WERI-Rb-1 (cell line): ENCODE measurements at regions not wholly inside any gene's neighbourhood (a gene's known extent, or its start where the extent isn't known, plus 50 kb on each side); places are given as distances from the start of the nearest gene placed in this dataset.

Source experiments
- DNase-seq: peaks from one replicate; pipeline ENCODE4 v3.0.0-alpha.2; 2020
- H3K27ac ChIP-seq: fragments of 250-450 bp; sonication (Bioruptor Pico); 2 replicates; pipeline ENCODE4 v1.5.1; 2020; ENCODE audit warnings: mild to moderate bottlenecking, moderate library complexity
- H3K27me3 ChIP-seq: fragments of 250-450 bp; sonication (Bioruptor Pico); 2 replicates; pipeline ENCODE4 v1.5.1; 2021; ENCODE audit warnings: mild to moderate bottlenecking, low read depth, moderate library complexity; ENCODE audit not compliant: insufficient read depth, severe bottlenecking
- H3K36me3 ChIP-seq: fragments of 250-450 bp; sonication (Bioruptor Pico); 2 replicates; pipeline ENCODE4 v1.5.1; 2020; ENCODE audit warnings: mild to moderate bottlenecking, moderate library complexity
- H3K4me3 ChIP-seq: 2 replicates; pipeline ENCODE4 v1.5.1; 2011; ENCODE audit warnings: low read depth, mild to moderate bottlenecking, control low read depth, low read length
- H3K9me3 ChIP-seq: fragments of 250-450 bp; sonication (Bioruptor Pico); 2 replicates; pipeline ENCODE4 v1.5.1; 2021; ENCODE audit warnings: mild to moderate bottlenecking, moderate library complexity; ENCODE audit not compliant: severe bottlenecking
- CTCF ChIP-seq: IDR thresholded peaks from 2 replicates; pipeline ENCODE4 v1.5.1; 2011; ENCODE audit warnings: low read depth, mild to moderate bottlenecking, control low read depth, inconsistent platforms, low read length

- Histone ChIP-seq H3K27me3 (peaks cover 4% of the 10 kb centered on the region), H3K36me3 (no peaks in the 10 kb centered on the region), H3K27ac (no peak overlapping the region), H3K9me3 (peaks cover 18% of the 10 kb centered on the region), H3K4me3 (no peak overlapping the region)
- DNase-seq: no peak
- no peak for TF ChIP-seq CTCF
These were observed 493.8 kb downstream of the SIPA1L2 start for GRCh38 chr1:232136136-232136535.

- peaks cover 4% of the 10 kb centered on the region for H3K27me3 ChIP-seq
- no peak overlapping the region for H3K4me3 ChIP-seq
- H3K27ac ChIP-seq: no peak overlapping the region
- no peaks in the 10 kb centered on the region for H3K36me3 ChIP-seq
- DNase-seq: no peak
- peaks cover 6% of the 10 kb centered on the region for H3K9me3 ChIP-seq
- TF ChIP-seq CTCF: no peak
These were observed 495.6 kb downstream of the SIPA1L2 start for GRCh38 chr1:232134365-232134764.

GRCh38 chr1:232132572-232132971, 497.4 kb downstream of the SIPA1L2 start:
- Histone ChIP-seq H3K27me3 (peaks cover under 1% of the 10 kb centered on the region), H3K36me3 (no peaks in the 10 kb centered on the region), H3K4me3 (no peak overlapping the region), H3K27ac (no peak overlapping the region), H3K9me3 (peaks cover 6% of the 10 kb centered on the region)
- DNase-seq: no peak
- no peak for TF ChIP-seq CTCF

GRCh38 chr1:232131715-232132391, 498.1 kb downstream of the SIPA1L2 start:
- Histone ChIP-seq H3K9me3 (peaks cover 6% of the 10 kb centered on the region), H3K27ac (no peak overlapping the region), H3K4me3 (no peak overlapping the region), H3K36me3 (no peaks in the 10 kb centered on the region), H3K27me3 (no peaks in the 10 kb centered on the region)
- no peak for TF ChIP-seq CTCF
- DNase-seq: no peak

- H3K27ac ChIP-seq: no peak overlapping the region
- no peak for DNase-seq
- peaks cover 4% of the 10 kb centered on the region for H3K27me3 ChIP-seq
- H3K4me3 ChIP-seq: no peak overlapping the region
- H3K9me3 ChIP-seq: peaks cover 6% of the 10 kb centered on the region
- no peaks in the 10 kb centered on the region for H3K36me3 ChIP-seq
- no peak for TF ChIP-seq CTCF
These were observed 499.0 kb downstream of the SIPA1L2 start for GRCh38 chr1:232130815-232131480.
